NT2/D1 (cell line): ENCODE measurements at regions not wholly inside any gene's neighbourhood (a gene's known extent, or its start where the extent isn't known, plus 50 kb on each side); places are given as distances from the start of the nearest gene placed in this dataset.

Source experiments
- DNase-seq: peaks from one replicate; pipeline ENCODE4 v3.0.0-alpha.2; 2011; ENCODE audit warnings: low read depth, low spot score
- H3K27me3 ChIP-seq: 2 replicates; pipeline ENCODE4 v1.6.0; 2011; ENCODE audit warnings: mild to moderate bottlenecking; ENCODE audit not compliant: insufficient read length, insufficient read depth
- H3K36me3 ChIP-seq: 2 replicates; pipeline ENCODE4 v1.6.1; 2011; ENCODE audit warnings: mild to moderate bottlenecking, low read length, mixed read lengths; ENCODE audit not compliant: insufficient read depth, insufficient read length
- H3K4me1 ChIP-seq: 2 replicates; pipeline ENCODE4 v1.5.1; 2011; ENCODE audit not compliant: insufficient read depth, insufficient read length
- H3K4me3 ChIP-seq: 2 replicates; pipeline ENCODE4 v1.5.1; 2011; ENCODE audit warnings: low read depth; ENCODE audit not compliant: insufficient read length
- H3K9ac ChIP-seq: 2 replicates; pipeline ENCODE4 v1.6.0; 2011; ENCODE audit warnings: low read depth; ENCODE audit not compliant: insufficient read length
- H3K9me3 ChIP-seq: 2 replicates; pipeline ENCODE4 v1.5.1; 2011; ENCODE audit warnings: mild to moderate bottlenecking, low read length; ENCODE audit not compliant: insufficient read depth
- SUZ12 ChIP-seq: IDR thresholded peaks from 2 replicates; pipeline ENCODE4 v1.6.1; 2011; ENCODE audit not compliant: insufficient read length, insufficient read depth; ENCODE audit errors: extremely low read depth
- YY1 ChIP-seq: IDR thresholded peaks from 2 replicates; pipeline ENCODE4 v1.6.1; 2011; ENCODE audit not compliant: insufficient read length, insufficient read depth
- ZNF274 ChIP-seq: IDR thresholded peaks from 2 replicates; pipeline ENCODE4 v1.6.1; 2011; ENCODE audit warnings: mild to moderate bottlenecking, low read depth, low read length

- H3K4me1 ChIP-seq, result no peaks in the 10 kb centered on the region
Measured at GRCh38 chr16:65621640-65622039, 499.8 kb upstream of the CDH11 start.

DNA sequence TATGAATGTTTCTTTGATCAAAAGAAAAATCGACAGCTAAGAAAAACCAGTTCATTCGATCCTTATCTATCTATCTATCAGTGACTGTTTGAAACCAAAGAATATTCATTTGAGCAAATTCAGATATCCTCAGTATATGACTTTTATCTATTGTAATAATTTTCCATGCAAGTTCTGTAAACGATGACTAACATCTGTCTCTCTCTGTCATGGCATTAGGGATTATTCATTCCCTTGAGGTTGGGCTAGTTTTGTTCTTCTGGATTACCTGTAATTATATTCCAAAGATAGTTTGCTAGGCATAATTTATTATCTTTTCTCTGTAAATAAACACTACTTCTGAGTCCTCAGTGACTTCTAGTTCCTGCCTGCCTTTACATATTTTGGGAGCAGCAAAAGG, 497.7 kb upstream of the CDH11 start:
- Histone ChIP-seq H3K4me3 (no peak overlapping the region), H3K36me3 (no peaks in the 10 kb centered on the region), H3K4me1 (no peaks in the 10 kb centered on the region), H3K9ac (no peak overlapping the region), H3K27me3 (no peaks in the 10 kb centered on the region), H3K9me3 (no peaks in the 10 kb centered on the region)
- no peak for TF ChIP-seq ZNF274
- TF ChIP-seq YY1, result no peak
- no peak for TF ChIP-seq SUZ12
- DNase-seq, result no peak

More at GRCh38 chr16:65621640-65622039, 499.8 kb upstream of the CDH11 start:
- Histone ChIP-seq H3K36me3 (no peaks in the 10 kb centered on the region), H3K9me3 (no peaks in the 10 kb centered on the region), H3K4me3 (no peak overlapping the region), H3K27me3 (no peaks in the 10 kb centered on the region), H3K9ac (no peak overlapping the region)
- TF ChIP-seq ZNF274 (no peak), YY1 (no peak), SUZ12 (no peak)
- DNase-seq, result no peak

GRCh38 chr16:65618931-65619330, 497.1 kb upstream of the CDH11 start:
- no peak overlapping the region for H3K4me3 ChIP-seq
- no peak for TF ChIP-seq ZNF274
- TF ChIP-seq YY1, result no peak
- TF ChIP-seq SUZ12, result no peak
- no peak overlapping the region for H3K9ac ChIP-seq
- no peaks in the 10 kb centered on the region for H3K36me3 ChIP-seq
- no peaks in the 10 kb centered on the region for H3K4me1 ChIP-seq
- no peaks in the 10 kb centered on the region for H3K27me3 ChIP-seq
- no peaks in the 10 kb centered on the region for H3K9me3 ChIP-seq
- no peak for DNase-seq

DNA sequence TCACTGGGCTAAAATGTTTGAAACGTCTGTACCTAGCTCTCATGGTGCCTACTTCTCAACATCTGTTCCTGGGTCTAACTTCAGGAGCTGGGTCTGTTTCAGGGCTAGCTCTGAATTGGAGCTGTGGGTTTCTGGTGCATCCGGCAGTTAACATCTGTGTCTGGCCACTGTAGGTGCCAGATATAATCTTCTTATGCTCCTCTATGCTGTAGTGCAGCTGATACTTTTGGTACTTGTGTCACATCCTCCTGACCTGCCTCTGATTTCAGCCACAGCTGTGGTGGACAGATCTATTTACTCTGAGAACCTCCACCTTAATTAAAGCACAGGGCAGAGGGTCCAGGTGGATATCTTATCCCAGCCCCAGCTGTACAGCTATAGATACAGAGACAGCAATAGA, 496.5 kb upstream of the CDH11 start:
- Histone ChIP-seq H3K9ac (no peak overlapping the region), H3K4me3 (no peak overlapping the region), H3K27me3 (no peaks in the 10 kb centered on the region), H3K4me1 (no peaks in the 10 kb centered on the region), H3K9me3 (no peaks in the 10 kb centered on the region), H3K36me3 (no peaks in the 10 kb centered on the region)
- no peak for DNase-seq
- TF ChIP-seq YY1, result no peak
- no peak for TF ChIP-seq ZNF274
- no peak for TF ChIP-seq SUZ12

GRCh38 chr16:65617421-65617820, 495.6 kb upstream of the CDH11 start:
- DNase-seq, result no peak
- Histone ChIP-seq H3K9me3 (no peaks in the 10 kb centered on the region), H3K36me3 (no peaks in the 10 kb centered on the region), H3K9ac (no peak overlapping the region), H3K27me3 (no peaks in the 10 kb centered on the region), H3K4me3 (no peak overlapping the region), H3K4me1 (no peaks in the 10 kb centered on the region)
- TF ChIP-seq YY1, result no peak

DNA sequence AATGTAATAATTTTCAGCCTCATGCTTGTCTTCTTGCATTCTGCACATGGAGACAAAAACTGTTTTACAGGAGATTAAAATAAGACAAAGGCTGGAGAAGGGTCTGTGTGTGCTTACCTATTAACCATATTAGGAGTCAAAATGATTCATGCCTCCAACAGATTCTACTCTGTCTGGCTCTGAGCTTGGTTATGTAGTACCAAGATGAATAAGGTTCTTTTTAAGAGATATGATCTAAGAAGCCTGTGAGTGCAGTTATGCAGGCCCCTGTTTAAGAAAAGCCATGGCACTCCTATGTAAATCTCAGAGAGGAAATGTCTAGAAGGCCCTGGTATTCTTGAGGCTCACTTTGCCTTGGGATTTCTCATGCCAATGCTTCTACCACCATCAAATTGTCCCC, 486.6 kb upstream of the CDH11 start:
- H3K9ac ChIP-seq, result no peak overlapping the region
- H3K36me3 ChIP-seq, result no peaks in the 10 kb centered on the region
- H3K4me3 ChIP-seq, result no peak overlapping the region
- H3K27me3 ChIP-seq, result no peaks in the 10 kb centered on the region
- TF ChIP-seq SUZ12 (no peak), ZNF274 (no peak), YY1 (no peak)
- H3K4me1 ChIP-seq, result no peaks in the 10 kb centered on the region
- no peaks in the 10 kb centered on the region for H3K9me3 ChIP-seq
- DNase-seq, result no peak

- no peak for DNase-seq
- no peaks in the 10 kb centered on the region for H3K4me1 ChIP-seq
- H3K36me3 ChIP-seq, result no peaks in the 10 kb centered on the region
- no peak overlapping the region for H3K4me3 ChIP-seq
- H3K27me3 ChIP-seq, result no peaks in the 10 kb centered on the region
- H3K9ac ChIP-seq, result no peak overlapping the region
- TF ChIP-seq YY1, result no peak
- TF ChIP-seq SUZ12, result no peak
- TF ChIP-seq ZNF274, result no peak
- no peaks in the 10 kb centered on the region for H3K9me3 ChIP-seq
Measured at GRCh38 chr16:65604771-65605170, 482.9 kb upstream of the CDH11 start.

DNA sequence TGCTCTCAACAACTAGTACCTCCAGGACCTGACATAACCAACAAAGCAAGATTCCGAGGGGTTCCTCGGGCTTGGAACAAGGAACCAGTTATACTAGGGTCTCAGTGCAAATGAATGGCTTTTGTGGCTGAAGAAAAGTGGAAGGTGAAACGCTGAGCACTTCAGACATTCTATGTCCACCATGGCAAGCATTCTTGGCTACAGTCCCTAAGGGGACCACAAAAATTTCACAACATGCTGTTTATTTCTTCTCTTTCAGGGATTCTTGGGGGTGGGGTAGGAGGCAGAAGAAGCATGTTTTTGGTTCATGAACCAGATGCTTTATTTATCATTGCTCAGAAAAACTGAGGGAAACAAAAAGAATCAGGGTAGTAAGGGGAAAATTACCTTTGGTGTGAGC, 479.9 kb upstream of the CDH11 start:
- DNase-seq, result no peak
- no peaks in the 10 kb centered on the region for H3K4me1 ChIP-seq
- H3K36me3 ChIP-seq, result no peaks in the 10 kb centered on the region
- no peak overlapping the region for H3K9ac ChIP-seq
- no peak overlapping the region for H3K4me3 ChIP-seq
- no peak for TF ChIP-seq YY1
- TF ChIP-seq ZNF274, result no peak
- TF ChIP-seq SUZ12, result no peak
- no peaks in the 10 kb centered on the region for H3K27me3 ChIP-seq
- H3K9me3 ChIP-seq, result no peaks in the 10 kb centered on the region
